ENCODE measurements at regions not wholly inside any gene's neighbourhood (a gene's known extent, or its start where the extent isn't known, plus 50 kb on each side); places are given as distances from the start of the nearest gene placed in this dataset.
"Not testable (repeated sequence)": the region's sequence is repeated elsewhere in the genome, so short reads cannot be mapped to it uniquely, and the experiment has no call there.

DNA sequence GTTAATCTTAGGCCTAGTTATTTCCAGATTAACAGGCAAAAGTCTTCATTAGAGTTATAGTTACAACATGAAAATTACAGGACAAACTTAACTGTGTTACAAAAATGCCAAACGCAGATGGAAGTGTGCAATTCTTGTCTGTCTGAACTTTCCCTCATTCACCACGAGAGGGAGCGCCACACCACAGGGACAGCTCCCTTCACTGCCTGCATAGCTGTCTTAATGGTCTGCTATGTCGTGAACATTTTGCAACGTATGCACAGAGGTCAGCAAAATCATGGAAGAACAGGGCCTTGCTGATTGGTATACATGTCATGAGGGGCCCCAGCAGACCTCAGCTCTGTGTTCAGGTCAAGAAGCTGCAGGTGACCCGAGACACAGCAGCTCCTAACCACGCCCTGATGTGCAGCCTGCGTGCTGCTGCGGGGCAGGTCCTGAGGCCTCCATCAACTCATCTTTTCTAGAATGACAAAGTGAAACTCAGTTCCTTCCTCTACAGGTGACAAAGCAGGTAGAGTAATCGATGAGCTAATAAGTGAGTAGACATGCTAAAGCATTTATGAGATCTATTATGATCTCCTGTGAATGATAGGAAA, 78.8 kb upstream of the ATP8B1 start:
- TF ChIP-seq, protein P1, sequence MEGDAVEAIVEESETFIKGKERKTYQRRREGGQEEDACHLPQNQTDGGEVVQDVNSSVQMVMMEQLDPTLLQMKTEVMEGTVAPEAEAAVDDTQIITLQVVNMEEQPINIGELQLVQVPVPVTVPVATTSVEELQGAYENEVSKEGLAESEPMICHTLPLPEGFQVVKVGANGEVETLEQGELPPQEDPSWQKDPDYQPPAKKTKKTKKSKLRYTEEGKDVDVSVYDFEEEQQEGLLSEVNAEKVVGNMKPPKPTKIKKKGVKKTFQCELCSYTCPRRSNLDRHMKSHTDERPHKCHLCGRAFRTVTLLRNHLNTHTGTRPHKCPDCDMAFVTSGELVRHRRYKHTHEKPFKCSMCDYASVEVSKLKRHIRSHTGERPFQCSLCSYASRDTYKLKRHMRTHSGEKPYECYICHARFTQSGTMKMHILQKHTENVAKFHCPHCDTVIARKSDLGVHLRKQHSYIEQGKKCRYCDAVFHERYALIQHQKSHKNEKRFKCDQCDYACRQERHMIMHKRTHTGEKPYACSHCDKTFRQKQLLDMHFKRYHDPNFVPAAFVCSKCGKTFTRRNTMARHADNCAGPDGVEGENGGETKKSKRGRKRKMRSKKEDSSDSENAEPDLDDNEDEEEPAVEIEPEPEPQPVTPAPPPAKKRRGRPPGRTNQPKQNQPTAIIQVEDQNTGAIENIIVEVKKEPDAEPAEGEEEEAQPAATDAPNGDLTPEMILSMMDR (IDR thresholded peaks at IDR 0.05; ENCODE audit: unreplicated experiment) = peak; percentile 84
- Mint-ChIP-seq H3K9me3 (peaks cover 26% of the 10 kb centered on the region), H3K27ac (no peak overlapping the region), H3K4me3 (no peak overlapping the region), H3K36me3 (peaks cover 1% of the 10 kb centered on the region), H3K27me3 (ENCODE audit: low read depth) (no peaks in the 10 kb centered on the region), H3K4me1 (no peaks in the 10 kb centered on the region)
- DNase-seq (ENCODE audit: low spot score in 2 of 2, unreplicated experiment in 2 of 2) = peak; percentile 29 to 69

DNA sequence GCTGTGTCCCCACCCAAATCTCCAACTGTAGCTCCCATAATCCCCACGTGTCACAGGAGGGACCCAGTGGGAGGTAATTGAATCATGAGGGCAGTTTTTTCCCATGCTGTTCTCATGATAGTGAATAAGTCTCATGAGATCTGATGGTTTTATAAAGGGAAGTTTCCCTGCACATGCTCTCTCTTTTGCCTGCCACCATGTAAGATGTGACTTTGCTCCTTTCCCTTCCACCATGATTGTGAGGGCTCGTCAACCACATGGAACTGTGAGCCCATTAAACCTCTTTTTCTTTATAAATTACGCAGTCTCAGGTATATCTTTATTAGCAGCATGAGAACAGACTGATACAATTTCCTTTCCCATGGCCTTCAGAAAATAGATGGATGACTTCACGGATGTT, 76.8 kb upstream of the ATP8B1 start:
- not testable (repeated sequence) for H3K4me1 Mint-ChIP-seq; H3K4me3 Mint-ChIP-seq; H3K27ac Mint-ChIP-seq; DNase-seq (ENCODE audit: low spot score in 2 of 2, unreplicated experiment in 2 of 2); H3K27me3 Mint-ChIP-seq (ENCODE audit: low read depth); H3K36me3 Mint-ChIP-seq
- H3K9me3 Mint-ChIP-seq = peaks cover 31% of the 10 kb centered on the region

DNA sequence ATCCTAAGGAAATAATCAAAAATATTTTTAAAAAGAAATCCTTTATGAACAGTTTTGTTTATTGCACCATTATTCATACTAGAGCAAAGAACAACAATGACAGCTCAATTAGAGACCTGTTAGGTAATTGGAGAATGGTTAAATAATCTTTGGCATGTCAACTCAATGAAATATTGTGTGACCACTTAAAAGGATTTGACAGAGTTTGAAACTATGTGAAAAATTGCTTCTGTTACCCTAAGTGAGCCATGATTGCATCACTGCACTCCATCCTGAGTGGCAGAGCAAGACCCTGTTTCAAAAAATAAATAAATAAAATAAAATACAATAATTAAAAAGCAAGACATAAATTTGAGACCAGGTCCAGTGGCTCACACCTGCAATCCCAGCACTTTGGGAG, 66.1 kb upstream of the ATP8B1 start:
- H3K9me3 Mint-ChIP-seq = peaks cover 19% of the 10 kb centered on the region
- H3K4me3 Mint-ChIP-seq = no peak overlapping the region
- no peak overlapping the region for H3K27ac Mint-ChIP-seq
- H3K36me3 Mint-ChIP-seq = peaks cover 2% of the 10 kb centered on the region
- TF ChIP-seq, protein P1 (IDR thresholded peaks at IDR 0.05; ENCODE audit: unreplicated experiment) = no peak
- DNase-seq (ENCODE audit: low spot score in 2 of 2, unreplicated experiment in 2 of 2) = no peak
- H3K4me1 Mint-ChIP-seq = peaks cover 8% of the 10 kb centered on the region
- H3K27me3 Mint-ChIP-seq (ENCODE audit: low read depth) = no peaks in the 10 kb centered on the region

DNA sequence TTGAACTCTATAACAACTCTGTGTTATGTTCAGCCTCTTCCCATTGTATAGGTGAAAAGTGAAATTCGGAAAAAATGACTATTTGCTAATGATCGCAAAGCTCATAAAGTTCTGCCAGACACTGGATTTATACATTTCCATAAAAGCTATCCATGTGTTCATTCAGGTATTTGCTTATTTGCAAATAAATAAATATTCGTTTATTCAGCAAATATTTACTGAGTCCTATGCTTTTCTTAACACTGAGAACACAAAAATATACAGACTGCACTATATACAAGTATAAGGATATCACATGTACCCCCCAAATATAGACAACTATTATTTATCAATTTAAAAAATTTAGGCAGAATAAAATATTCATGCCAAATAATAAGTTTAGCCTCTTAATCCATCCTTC, 63.2 kb upstream of the ATP8B1 start:
- Mint-ChIP-seq H3K36me3 (no peaks in the 10 kb centered on the region), H3K27ac (no peak overlapping the region), H3K4me3 (no peak overlapping the region), H3K27me3 (ENCODE audit: low read depth) (no peaks in the 10 kb centered on the region), H3K4me1 (peaks cover 8% of the 10 kb centered on the region), H3K9me3 (peaks cover under 1% of the 10 kb centered on the region)
- DNase-seq (ENCODE audit: low spot score in 2 of 2, unreplicated experiment in 2 of 2) = no peak
- TF ChIP-seq, protein P1 (IDR thresholded peaks at IDR 0.05; ENCODE audit: unreplicated experiment) = no peak

DNA sequence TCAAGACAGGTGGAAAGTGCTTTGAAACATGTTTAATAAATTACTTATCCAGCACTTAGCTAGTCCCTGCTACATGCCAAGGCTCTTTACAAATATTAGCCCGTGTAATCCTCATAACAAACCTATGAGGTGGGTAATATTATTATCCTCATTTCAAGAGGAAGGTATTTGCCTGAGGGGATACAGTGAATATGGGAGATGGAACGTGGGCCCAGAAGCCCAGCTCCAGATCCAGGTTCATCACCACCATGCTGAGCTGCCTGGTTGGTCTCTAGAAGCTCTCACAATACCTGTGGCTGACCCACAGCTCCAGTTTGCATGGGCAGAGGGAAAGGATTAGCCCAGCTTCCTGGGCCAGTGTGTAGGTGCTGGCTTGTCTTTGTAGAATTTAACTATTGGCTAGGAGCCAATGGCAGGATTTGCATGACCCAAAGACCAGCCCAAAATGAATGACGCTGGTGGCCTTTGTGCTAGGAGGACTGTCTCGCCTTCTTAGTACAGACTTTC, 61.6 kb upstream of the ATP8B1 start:
- Mint-ChIP-seq H3K27me3 (ENCODE audit: low read depth) (no peaks in the 10 kb centered on the region), H3K27ac (peak overlapping the region; percentile 60), H3K4me3 (no peak overlapping the region), H3K36me3 (no peaks in the 10 kb centered on the region), H3K4me1 (peaks cover 8% of the 10 kb centered on the region), H3K9me3 (no peaks in the 10 kb centered on the region)
- no peak for DNase-seq (ENCODE audit: low spot score in 2 of 2, unreplicated experiment in 2 of 2)
- TF ChIP-seq, protein P1 (IDR thresholded peaks at IDR 0.05; ENCODE audit: unreplicated experiment) = no peak

DNA sequence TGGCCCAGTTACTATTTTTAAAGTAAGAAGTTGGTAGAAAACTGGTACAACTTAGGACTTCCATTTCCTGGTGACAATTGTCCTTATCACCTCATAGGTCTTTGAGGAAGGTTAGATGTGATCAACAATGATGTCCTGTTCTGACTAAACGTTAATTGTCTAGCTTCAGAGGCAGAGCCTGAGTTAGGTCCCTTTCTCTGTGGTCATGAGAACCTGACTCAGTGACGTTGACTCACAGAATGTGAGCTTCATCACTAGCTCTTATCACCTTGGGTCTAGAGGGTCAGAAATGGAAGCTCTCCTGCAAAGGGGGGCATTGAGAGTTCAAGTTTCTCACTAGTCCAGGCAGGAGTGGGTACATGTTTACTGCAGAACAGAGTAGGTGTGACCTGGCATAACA, 60.6 kb upstream of the ATP8B1 start:
- Mint-ChIP-seq H3K4me1 (peaks cover 8% of the 10 kb centered on the region), H3K27me3 (ENCODE audit: low read depth) (no peaks in the 10 kb centered on the region), H3K36me3 (no peaks in the 10 kb centered on the region), H3K27ac (peak overlapping the region; percentile 68), H3K4me3 (no peak overlapping the region), H3K9me3 (no peaks in the 10 kb centered on the region)
- no peak for DNase-seq (ENCODE audit: low spot score in 2 of 2, unreplicated experiment in 2 of 2)
- TF ChIP-seq, protein P1 (IDR thresholded peaks at IDR 0.05; ENCODE audit: unreplicated experiment) = no peak
